K562 (cell line): ENCODE measurements at regions not wholly inside any gene's neighbourhood (a gene's known extent, or its start where the extent isn't known, plus 50 kb on each side); places are given as distances from the start of the nearest gene placed in this dataset.

ENCODE experiments used
- FOXA3 ChIP-seq, 2 experiments: fragments of 450-650 bp in 1 of 2; sonication (generic) in 1 of 2; formaldehyde crosslinking; IDR thresholded peaks in 1 of 2; conservative IDR thresholded peaks in 1 of 2; 2 replicates each; pipeline versions ENCODE4 v1.4.0 to v1.8.0; 2020 to 2022; ENCODE audit warnings: mild to moderate bottlenecking in 2 of 2, missing genetic modification reagents in 1 of 2
- IRF9 ChIP-seq: fragments of 450-650 bp; IDR thresholded peaks from 2 replicates; pipeline ENCODE4 v1.6.1; 2016; ENCODE audit warnings: missing biosample characterization, missing genetic modification characterization
- MNT ChIP-seq, 2 experiments: fragments of 450-650 bp; conservative IDR thresholded peaks; 2 replicates each; pipeline ENCODE4 v1.6.1; 2017; ENCODE audit warnings: mild to moderate bottlenecking in 2 of 2, moderate library complexity in 2 of 2
- RBM34 ChIP-seq: fragments of 200-400 bp; formaldehyde crosslinking; IDR thresholded peaks from 2 replicates; pipeline ENCODE4 v1.6.1; 2018; ENCODE audit warnings: low read length, borderline replicate concordance; ENCODE audit not compliant: insufficient read depth
- SPI1 ChIP-seq: IDR thresholded peaks from 2 replicates; pipeline ENCODE4 v1.6.1; 2011; ENCODE audit warnings: low read depth, low read length, control low read depth, borderline replicate concordance
- STAT6 ChIP-seq: sonication (generic); formaldehyde crosslinking; IDR thresholded peaks from 2 replicates; pipeline ENCODE4 v1.8.1; 2023; ENCODE audit warnings: mild to moderate bottlenecking, missing genetic modification reagents
- ZNF274 ChIP-seq: IDR thresholded peaks from 2 replicates; pipeline ENCODE4 v1.6.1; 2011; ENCODE audit warnings: low read depth, mild to moderate bottlenecking, low read length, moderate library complexity, borderline replicate concordance
- ZNF3 ChIP-seq: fragments of 250-450 bp; sonication (Bioruptor Pico); IDR thresholded peaks from 2 replicates; pipeline ENCODE4 v1.5.0; 2021; ENCODE audit warnings: mild to moderate bottlenecking, moderate library complexity
- ZNF318 ChIP-seq, 2 experiments: fragments of 450-650 bp; IDR thresholded peaks; 2 replicates each; pipeline ENCODE4 v1.6.1; 2016; ENCODE audit warnings: mild to moderate bottlenecking in 2 of 2, borderline replicate concordance in 1 of 2, low read depth in 1 of 2, moderate library complexity in 1 of 2
- ZNF778 ChIP-seq: fragments of 450-650 bp; formaldehyde crosslinking; IDR thresholded peaks from 2 replicates; pipeline ENCODE4 v1.4.0; 2020; ENCODE audit warnings: mild to moderate bottlenecking, moderate library complexity

GRCh38 chr4:10186228-10187214 is 69.9 kb upstream of the WDR1 start (continued):
- no peak for TF ChIP-seq ZNF318 (IDR thresholded peaks at IDR 0.05; ENCODE audit: borderline replicate concordance in 1 of 2, low read depth in 1 of 2)
- TF ChIP-seq ZNF778 (CRISPR knock-in tag): no peak
- TF ChIP-seq FOXA3 (CRISPR knock-in tag; conservative IDR thresholded peaks at IDR 0.05 in 1 of 2, IDR thresholded peaks at IDR 0.05 in 1 of 2): no peak
- peak; percentile 50; the same call in 1 of the 2 replicates for TF ChIP-seq IRF9
- TF ChIP-seq ZNF274: no peak
- TF ChIP-seq SPI1: peak; percentile 16; the same call in 1 of the 2 replicates
- TF ChIP-seq RBM34: no peak
- no peak for TF ChIP-seq MNT (conservative IDR thresholded peaks at IDR 0.05)
- 0 out of 2 replicates have a peak, but pooled peaks have one; percentile 65 for TF ChIP-seq STAT6 (CRISPR knock-in tag)
- no peak for TF ChIP-seq ZNF3 (CRISPR knock-in tag)
